ENCODE measurements at regions not wholly inside any gene's neighbourhood (a gene's known extent, or its start where the extent isn't known, plus 50 kb on each side); places are given as distances from the start of the nearest gene placed in this dataset.

GRCh38 chr7:109282726-109283125, 713.1 kb downstream of the DNAJB9 start:
- no peak for ATAC-seq (ENCODE audit: low FRiP score)

GRCh38 chr7:109284943-109285342, 715.3 kb downstream of the DNAJB9 start:
- TF ChIP-seq CTCF (IDR thresholded peaks at IDR 0.05), result no peak
- DNase-seq (ENCODE audit: low spot score), result no peak
- no peak for ATAC-seq (ENCODE audit: low FRiP score)

More at GRCh38 chr7:109282726-109283125, 713.1 kb downstream of the DNAJB9 start:
- no peak for DNase-seq (ENCODE audit: low spot score)
- no peak for TF ChIP-seq CTCF (IDR thresholded peaks at IDR 0.05)

GRCh38 chr7:109295158-109295557, 725.5 kb downstream of the DNAJB9 start:
- TF ChIP-seq CTCF (IDR thresholded peaks at IDR 0.05), result no peak
- DNase-seq (ENCODE audit: low spot score), result no peak
- ATAC-seq (ENCODE audit: low FRiP score), result no peak

- ATAC-seq (ENCODE audit: low FRiP score), result no peak
- no peak for DNase-seq (ENCODE audit: low spot score)
- no peak for TF ChIP-seq CTCF (IDR thresholded peaks at IDR 0.05)
These were observed 739.1 kb downstream of the DNAJB9 start for GRCh38 chr7:109308816-109309215.

GRCh38 chr7:109309790-109310189, 740.1 kb downstream of the DNAJB9 start:
- ATAC-seq (ENCODE audit: low FRiP score) (no peak), DNase-seq (ENCODE audit: low spot score) (no peak)
- TF ChIP-seq CTCF (IDR thresholded peaks at IDR 0.05), result no peak

- ATAC-seq (ENCODE audit: low FRiP score) (no peak), DNase-seq (ENCODE audit: low spot score) (no peak)
- TF ChIP-seq CTCF (IDR thresholded peaks at IDR 0.05), result no peak
These were observed 748.5 kb downstream of the DNAJB9 start for GRCh38 chr7:109318136-109318535.

GRCh38 chr7:109322833-109323232, 753.2 kb downstream of the DNAJB9 start:
- TF ChIP-seq CTCF (IDR thresholded peaks at IDR 0.05), result no peak
- DNase-seq (ENCODE audit: low spot score) (no peak), ATAC-seq (ENCODE audit: low FRiP score) (no peak)
